Endodermal cell (in vitro differentiated cells): ENCODE measurements at regions not wholly inside any gene's neighbourhood (a gene's known extent, or its start where the extent isn't known, plus 50 kb on each side); places are given as distances from the start of the nearest gene placed in this dataset.
"Not testable (repeated sequence)": the region's sequence is repeated elsewhere in the genome, so short reads cannot be mapped to it uniquely, and the experiment has no call there.

Experiments
- DNase-seq: peaks from one replicate; pipeline ENCODE4 v3.0.0-alpha.2; 2017
- H3K27ac ChIP-seq: 2 replicates; pipeline ENCODE4 v1.5.1; 2013; ENCODE audit warnings: mild to moderate bottlenecking, low read depth, low read length, moderate library complexity
- H3K27me3 ChIP-seq: 2 replicates; pipeline ENCODE4 v1.6.1; 2013; ENCODE audit warnings: mild to moderate bottlenecking, low read length, moderate library complexity; ENCODE audit not compliant: insufficient read depth, control insufficient read depth, poor library complexity, severe bottlenecking
- H3K36me3 ChIP-seq: 2 replicates; pipeline ENCODE4 v1.7.0; 2013; ENCODE audit warnings: mild to moderate bottlenecking, low read length, moderate library complexity; ENCODE audit not compliant: control insufficient read depth, insufficient read depth
- H3K4me1 ChIP-seq: one replicate; pipeline ENCODE4 v1.7.0; 2013; ENCODE audit warnings: low read length; ENCODE audit not compliant: control insufficient read depth, insufficient read depth
- H3K4me3 ChIP-seq: 2 replicates; pipeline ENCODE4 v1.5.1; 2013; ENCODE audit warnings: mild to moderate bottlenecking, low read length, moderate library complexity
- H3K9ac ChIP-seq: 2 replicates; pipeline ENCODE4 v1.6.1; 2013; ENCODE audit warnings: mild to moderate bottlenecking, low read length, moderate library complexity; ENCODE audit not compliant: poor library complexity, severe bottlenecking; ENCODE audit errors: extremely low read depth
- H3K9me3 ChIP-seq: 2 replicates; pipeline ENCODE4 v1.6.1; 2013; ENCODE audit warnings: mild to moderate bottlenecking, low read length, moderate library complexity; ENCODE audit not compliant: control insufficient read depth
- H3K27ac Mint-ChIP-seq: 2 replicates; pipeline ENCODE4 v1.8.0; 2020; ENCODE audit warnings: mixed read lengths
- H3K27me3 Mint-ChIP-seq: 2 replicates; pipeline ENCODE4 v1.8.0; 2021; ENCODE audit warnings: mild to moderate bottlenecking, mixed read lengths; ENCODE audit not compliant: insufficient read depth
- H3K36me3 Mint-ChIP-seq: 2 replicates; pipeline ENCODE4 v1.8.0; 2020; ENCODE audit warnings: low read depth, mixed read lengths
- H3K4me1 Mint-ChIP-seq: 2 replicates; pipeline ENCODE4 v1.8.0; 2020; ENCODE audit warnings: mixed read lengths
- H3K4me3 Mint-ChIP-seq: 2 replicates; pipeline ENCODE4 v1.8.0; 2020; ENCODE audit warnings: mild to moderate bottlenecking, moderate library complexity, mixed read lengths
- H3K9me3 Mint-ChIP-seq: 2 replicates; pipeline ENCODE4 v1.8.0; 2020; ENCODE audit warnings: mild to moderate bottlenecking, mixed read lengths
- CTCF ChIP-seq: fragments of 200-600 bp; sonication (generic); conservative IDR thresholded peaks from 2 replicates; pipeline ENCODE4 v1.5.0; 2021; ENCODE audit warnings: antibody characterized with exemption, mild to moderate bottlenecking
- WGBS, 2 experiments: methylation state at CpG; one replicate each; pipeline versions ENCODE4 v1.1.5 to v1.1.7; 2013; ENCODE audit warnings: missing lambda C conversion rate in 2 of 2, mixed read lengths in 1 of 2; ENCODE audit not compliant: insufficient coverage in 1 of 2, insufficient read length in 1 of 2; 5-methylcytosine and 5-hydroxymethylcytosine counted together

GRCh38 chr5:103385722-103386121, 127.2 kb downstream of the MACIR start:
- Histone ChIP-seq H3K4me3 (no peak overlapping the region), H3K36me3 (no peaks in the 10 kb centered on the region), H3K9ac (no peak overlapping the region), H3K9me3 (no peaks in the 10 kb centered on the region), H3K27me3 (no peaks in the 10 kb centered on the region), H3K27ac (no peak overlapping the region), H3K4me1 (no peaks in the 10 kb centered on the region)
- no peak overlapping the region for H3K27ac Mint-ChIP-seq
- H3K36me3 Mint-ChIP-seq: no peaks in the 10 kb centered on the region
- H3K4me3 Mint-ChIP-seq: no peak overlapping the region
- H3K27me3 Mint-ChIP-seq: peaks cover 3% of the 10 kb centered on the region
- H3K9me3 Mint-ChIP-seq: peaks cover 15% of the 10 kb centered on the region
- peak; percentile 55 for TF ChIP-seq CTCF
- peaks cover 24% of the 10 kb centered on the region for H3K4me1 Mint-ChIP-seq
- DNase-seq: peak; percentile 57

DNA sequence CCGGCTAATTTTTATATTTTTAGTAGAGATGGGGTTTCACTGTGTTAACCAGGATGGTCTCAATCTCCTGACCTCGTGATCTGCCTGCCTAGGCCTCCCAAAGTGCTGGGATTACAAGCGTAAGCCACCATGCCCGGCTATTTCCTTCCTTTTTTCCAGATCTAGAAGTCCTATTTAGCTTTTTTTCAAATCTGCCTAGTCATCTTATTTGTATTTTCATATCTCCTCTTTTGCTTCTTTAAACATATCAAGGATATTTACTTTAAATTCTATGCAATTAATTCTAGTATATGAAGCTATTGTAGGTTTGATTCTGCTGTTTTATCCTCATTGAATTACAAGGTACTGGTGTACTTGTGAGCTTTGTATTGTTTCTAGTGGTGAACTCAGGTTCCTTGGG, 119.1 kb downstream of the MACIR start:
- H3K4me1 ChIP-seq: not testable (repeated sequence)
- WGBS, 2 experiments: 90 to 92% methylated on average over 3 to 4 of the region's 4 CpGs

GRCh38 chr5:103375863-103376591, 117.5 kb downstream of the MACIR start:
- H3K4me1 ChIP-seq: peaks cover 4% of the 10 kb centered on the region
- Mint-ChIP-seq H3K4me1 (peaks cover 33% of the 10 kb centered on the region), H3K4me3 (no peak overlapping the region), H3K9me3 (no peaks in the 10 kb centered on the region), H3K27ac (no peak overlapping the region), H3K36me3 (no peaks in the 10 kb centered on the region), H3K27me3 (peaks cover 5% of the 10 kb centered on the region)
- H3K9me3 ChIP-seq: no peaks in the 10 kb centered on the region
- H3K27me3 ChIP-seq: no peaks in the 10 kb centered on the region
- no peak overlapping the region for H3K27ac ChIP-seq
- 86 to 93% methylated on average over 1 to 3 of the region's 3 CpGs for WGBS, 2 experiments
- TF ChIP-seq CTCF: no peak
- no peak for DNase-seq
- no peak overlapping the region for H3K9ac ChIP-seq
- H3K4me3 ChIP-seq: no peak overlapping the region
- no peaks in the 10 kb centered on the region for H3K36me3 ChIP-seq

More for the DNA sequence above, 119.1 kb downstream of the MACIR start:
- not testable (repeated sequence) for H3K4me3 ChIP-seq, H3K9me3 ChIP-seq, H3K27ac Mint-ChIP-seq, H3K36me3 Mint-ChIP-seq, H3K27ac ChIP-seq, DNase-seq, H3K36me3 ChIP-seq, H3K4me3 Mint-ChIP-seq, H3K27me3 ChIP-seq, H3K9me3 Mint-ChIP-seq, H3K27me3 Mint-ChIP-seq, H3K9ac ChIP-seq
- H3K4me1 Mint-ChIP-seq: peaks cover 27% of the 10 kb centered on the region

GRCh38 chr5:103375350-103375749, 116.8 kb downstream of the MACIR start:
- Mint-ChIP-seq H3K9me3 (no peaks in the 10 kb centered on the region), H3K27me3 (peaks cover 5% of the 10 kb centered on the region), H3K4me3 (no peak overlapping the region), H3K27ac (no peak overlapping the region), H3K36me3 (no peaks in the 10 kb centered on the region), H3K4me1 (peaks cover 40% of the 10 kb centered on the region)
- Histone ChIP-seq H3K4me3 (no peak overlapping the region), H3K9ac (no peak overlapping the region), H3K4me1 (peaks cover 4% of the 10 kb centered on the region), H3K36me3 (no peaks in the 10 kb centered on the region), H3K27ac (no peak overlapping the region), H3K27me3 (no peaks in the 10 kb centered on the region), H3K9me3 (no peaks in the 10 kb centered on the region)
- no peak for DNase-seq
- 85% methylated on average over 1 of the region's 1 CpG; no CpG with 5 or more reads in 1 of the 2 experiments for WGBS, 2 experiments
- TF ChIP-seq CTCF: peak; percentile 58
